ENCODE measurements at regions not wholly inside any gene's neighbourhood (a gene's known extent, or its start where the extent isn't known, plus 50 kb on each side); places are given as distances from the start of the nearest gene placed in this dataset.
"Not testable (repeated sequence)": the region's sequence is repeated elsewhere in the genome, so short reads cannot be mapped to it uniquely, and the experiment has no call there.

- H3K4me3 ChIP-seq (ENCODE audit: low read depth, poor library complexity, severe bottlenecking) = no peak overlapping the region
Observed at GRCh38 chr14:40981247-40981646, 625.4 kb upstream of the LRFN5 start.

GRCh38 chr14:40960257-40960656 is 646.4 kb upstream of the LRFN5 start:
- intact Hi-C loops (cut with DNase I; ENCODE audit: low total_unique reads); H3K4me3 ChIP-seq (ENCODE audit: low read depth, poor library complexity, severe bottlenecking); DNase-seq (ENCODE audit: low spot score in 2 of 2): not testable (repeated sequence)
- 64 to 74% methylated on average over 2 of the region's 2 CpGs for WGBS, 2 donors

More at GRCh38 chr14:40981247-40981646, 625.4 kb upstream of the LRFN5 start:
- no peak for DNase-seq (ENCODE audit: low spot score in 2 of 2)
- TF ChIP-seq POLR2A (IDR thresholded peaks at IDR 0.05) = no peak
- TF ChIP-seq, protein P1, sequence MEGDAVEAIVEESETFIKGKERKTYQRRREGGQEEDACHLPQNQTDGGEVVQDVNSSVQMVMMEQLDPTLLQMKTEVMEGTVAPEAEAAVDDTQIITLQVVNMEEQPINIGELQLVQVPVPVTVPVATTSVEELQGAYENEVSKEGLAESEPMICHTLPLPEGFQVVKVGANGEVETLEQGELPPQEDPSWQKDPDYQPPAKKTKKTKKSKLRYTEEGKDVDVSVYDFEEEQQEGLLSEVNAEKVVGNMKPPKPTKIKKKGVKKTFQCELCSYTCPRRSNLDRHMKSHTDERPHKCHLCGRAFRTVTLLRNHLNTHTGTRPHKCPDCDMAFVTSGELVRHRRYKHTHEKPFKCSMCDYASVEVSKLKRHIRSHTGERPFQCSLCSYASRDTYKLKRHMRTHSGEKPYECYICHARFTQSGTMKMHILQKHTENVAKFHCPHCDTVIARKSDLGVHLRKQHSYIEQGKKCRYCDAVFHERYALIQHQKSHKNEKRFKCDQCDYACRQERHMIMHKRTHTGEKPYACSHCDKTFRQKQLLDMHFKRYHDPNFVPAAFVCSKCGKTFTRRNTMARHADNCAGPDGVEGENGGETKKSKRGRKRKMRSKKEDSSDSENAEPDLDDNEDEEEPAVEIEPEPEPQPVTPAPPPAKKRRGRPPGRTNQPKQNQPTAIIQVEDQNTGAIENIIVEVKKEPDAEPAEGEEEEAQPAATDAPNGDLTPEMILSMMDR (IDR thresholded peaks at IDR 0.05) = no peak
- 57 to 71% methylated on average over 3 of the region's 3 CpGs for WGBS, 2 donors
- intact Hi-C loops (cut with DNase I; ENCODE audit: low total_unique reads) = no loop called here

GRCh38 chr14:40955131-40955505 is 651.6 kb upstream of the LRFN5 start:
- 80 to 82% methylated on average over 2 of the region's 2 CpGs for WGBS, 2 donors
- H3K4me3 ChIP-seq (ENCODE audit: low read depth, poor library complexity, severe bottlenecking) = no peak overlapping the region
- DNase-seq (ENCODE audit: low spot score in 2 of 2) = no peak
- intact Hi-C loops (cut with DNase I; ENCODE audit: low total_unique reads) = no loop called here
- TF ChIP-seq POLR2A (IDR thresholded peaks at IDR 0.05) = no peak
- TF ChIP-seq, protein P1 (IDR thresholded peaks at IDR 0.05) = no peak

DNA sequence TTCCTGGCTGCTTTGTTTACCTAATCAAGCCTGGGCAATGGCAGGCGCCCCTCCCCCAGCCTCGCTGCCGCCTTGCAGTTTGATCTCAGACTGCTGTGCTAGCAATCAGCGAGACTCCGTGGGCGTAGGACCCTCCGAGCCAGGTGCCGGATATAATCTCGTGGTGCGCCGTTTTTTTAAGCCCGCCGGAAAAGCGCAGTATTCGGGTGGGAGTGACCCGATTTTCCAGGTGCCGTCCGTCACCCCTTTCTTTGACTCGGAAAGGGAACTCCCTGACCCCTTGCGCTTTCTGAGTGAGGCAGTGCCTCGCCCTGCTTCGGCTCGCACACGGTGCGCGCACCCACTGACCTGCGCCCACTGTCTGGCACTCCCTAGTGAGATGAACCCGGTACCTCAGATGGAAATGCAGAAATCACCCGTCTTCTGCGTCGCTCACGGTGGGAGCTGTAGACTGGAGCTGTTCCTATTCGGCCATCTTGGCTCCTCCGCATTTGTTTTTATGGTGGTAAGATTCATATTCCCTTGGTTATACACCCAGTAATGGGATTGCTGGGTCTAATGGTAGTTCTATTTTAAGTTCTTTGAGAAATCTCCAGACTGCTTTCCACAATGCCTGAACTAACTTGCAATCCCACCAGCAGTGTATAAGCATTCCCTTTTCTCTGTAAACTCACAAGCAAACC is 652.1 kb upstream of the LRFN5 start:
- H3K4me3 ChIP-seq (ENCODE audit: low read depth, poor library complexity, severe bottlenecking); DNase-seq (ENCODE audit: low spot score in 2 of 2); intact Hi-C loops (cut with DNase I; ENCODE audit: low total_unique reads): not testable (repeated sequence)
- 88 to 96% methylated on average over 33 to 34 of the region's 34 CpGs for WGBS, 2 donors

DNA sequence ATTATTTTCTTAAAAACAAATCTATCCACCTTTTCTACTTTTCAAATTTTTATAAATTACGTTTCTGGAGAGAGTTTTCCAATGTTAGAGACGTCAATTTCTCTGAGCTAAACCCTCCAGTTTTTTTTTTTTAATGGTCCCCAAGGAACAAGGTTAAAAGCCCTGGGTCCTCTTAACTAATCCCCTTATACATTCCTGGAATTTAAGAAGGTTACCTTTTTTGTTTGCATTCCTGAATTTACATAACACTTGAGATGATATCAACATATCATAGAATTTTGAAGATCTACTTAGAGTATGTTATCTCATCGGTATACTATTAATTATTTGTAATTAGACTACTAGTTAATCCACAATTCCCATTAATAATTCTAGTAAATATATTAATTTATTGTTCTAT is 662.2 kb upstream of the LRFN5 start:
- no peak for DNase-seq (ENCODE audit: low spot score in 2 of 2)
- intact Hi-C loops (cut with DNase I; ENCODE audit: low total_unique reads) = no loop called here
- TF ChIP-seq, protein P1 (IDR thresholded peaks at IDR 0.05) = no peak
- TF ChIP-seq POLR2A (IDR thresholded peaks at IDR 0.05) = no peak
- 33 to 45% methylated on average over 3 of the region's 3 CpGs for WGBS, 2 donors
- no peak overlapping the region for H3K4me3 ChIP-seq (ENCODE audit: low read depth, poor library complexity, severe bottlenecking)

GRCh38 chr14:40936861-40937260 is 669.8 kb upstream of the LRFN5 start:
- WGBS, 2 donors = 96 to 97% methylated on average over 1 of the region's 1 CpG
- no peak for TF ChIP-seq POLR2A (IDR thresholded peaks at IDR 0.05)
- TF ChIP-seq, protein P1 (IDR thresholded peaks at IDR 0.05) = no peak
- no peak for DNase-seq (ENCODE audit: low spot score in 2 of 2)
- H3K4me3 ChIP-seq (ENCODE audit: low read depth, poor library complexity, severe bottlenecking) = no peak overlapping the region
- intact Hi-C loops (cut with DNase I; ENCODE audit: low total_unique reads) = no loop called here

DNA sequence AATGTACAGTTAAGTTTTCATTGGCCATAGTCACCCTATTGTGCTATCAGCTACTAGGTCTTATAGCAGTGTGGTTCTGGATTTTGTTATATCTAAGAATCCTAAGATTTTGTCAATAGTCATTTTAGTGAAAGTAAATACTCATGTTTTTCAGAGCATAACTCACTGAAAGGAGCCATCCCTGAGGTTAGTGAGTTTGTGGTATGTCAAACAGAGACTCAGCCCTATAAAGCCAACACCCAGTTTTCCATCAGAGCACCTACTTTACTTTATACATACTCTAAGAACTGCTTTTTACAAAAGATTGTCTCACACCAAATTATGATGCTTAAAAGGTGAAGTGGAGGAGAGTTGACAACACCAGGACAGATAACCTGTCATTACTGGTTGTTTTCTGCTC is 686.3 kb upstream of the LRFN5 start:
- intact Hi-C loops (cut with DNase I; ENCODE audit: low total_unique reads) = no loop called here
- no peak overlapping the region for H3K4me3 ChIP-seq (ENCODE audit: low read depth, poor library complexity, severe bottlenecking)
- DNase-seq (ENCODE audit: low spot score in 2 of 2) = no peak
- TF ChIP-seq, protein P1 (IDR thresholded peaks at IDR 0.05) = no peak
- TF ChIP-seq POLR2A (IDR thresholded peaks at IDR 0.05) = no peak
